Endodermal cell (in vitro differentiated cells): ENCODE measurements at regions not wholly inside any gene's neighbourhood (a gene's known extent, or its start where the extent isn't known, plus 50 kb on each side); places are given as distances from the start of the nearest gene placed in this dataset.

Source experiments
- DNase-seq: peaks from one replicate; pipeline ENCODE4 v3.0.0-alpha.2; 2017
- H3K27ac ChIP-seq: 2 replicates; pipeline ENCODE4 v1.5.1; 2013; ENCODE audit warnings: mild to moderate bottlenecking, low read depth, low read length, moderate library complexity
- H3K27me3 ChIP-seq: 2 replicates; pipeline ENCODE4 v1.6.1; 2013; ENCODE audit warnings: mild to moderate bottlenecking, low read length, moderate library complexity; ENCODE audit not compliant: insufficient read depth, control insufficient read depth, poor library complexity, severe bottlenecking
- H3K36me3 ChIP-seq: 2 replicates; pipeline ENCODE4 v1.7.0; 2013; ENCODE audit warnings: mild to moderate bottlenecking, low read length, moderate library complexity; ENCODE audit not compliant: control insufficient read depth, insufficient read depth
- H3K4me1 ChIP-seq: one replicate; pipeline ENCODE4 v1.7.0; 2013; ENCODE audit warnings: low read length; ENCODE audit not compliant: control insufficient read depth, insufficient read depth
- H3K4me3 ChIP-seq: 2 replicates; pipeline ENCODE4 v1.5.1; 2013; ENCODE audit warnings: mild to moderate bottlenecking, low read length, moderate library complexity
- H3K9ac ChIP-seq: 2 replicates; pipeline ENCODE4 v1.6.1; 2013; ENCODE audit warnings: mild to moderate bottlenecking, low read length, moderate library complexity; ENCODE audit not compliant: poor library complexity, severe bottlenecking; ENCODE audit errors: extremely low read depth
- H3K9me3 ChIP-seq: 2 replicates; pipeline ENCODE4 v1.6.1; 2013; ENCODE audit warnings: mild to moderate bottlenecking, low read length, moderate library complexity; ENCODE audit not compliant: control insufficient read depth
- H3K27ac Mint-ChIP-seq: 2 replicates; pipeline ENCODE4 v1.8.0; 2020; ENCODE audit warnings: mixed read lengths
- H3K27me3 Mint-ChIP-seq: 2 replicates; pipeline ENCODE4 v1.8.0; 2021; ENCODE audit warnings: mild to moderate bottlenecking, mixed read lengths; ENCODE audit not compliant: insufficient read depth
- H3K36me3 Mint-ChIP-seq: 2 replicates; pipeline ENCODE4 v1.8.0; 2020; ENCODE audit warnings: low read depth, mixed read lengths
- H3K4me1 Mint-ChIP-seq: 2 replicates; pipeline ENCODE4 v1.8.0; 2020; ENCODE audit warnings: mixed read lengths
- H3K4me3 Mint-ChIP-seq: 2 replicates; pipeline ENCODE4 v1.8.0; 2020; ENCODE audit warnings: mild to moderate bottlenecking, moderate library complexity, mixed read lengths
- H3K9me3 Mint-ChIP-seq: 2 replicates; pipeline ENCODE4 v1.8.0; 2020; ENCODE audit warnings: mild to moderate bottlenecking, mixed read lengths
- CTCF ChIP-seq: fragments of 200-600 bp; sonication (generic); conservative IDR thresholded peaks from 2 replicates; pipeline ENCODE4 v1.5.0; 2021; ENCODE audit warnings: antibody characterized with exemption, mild to moderate bottlenecking
- WGBS, 2 experiments: methylation state at CpG; one replicate each; pipeline versions ENCODE4 v1.1.5 to v1.1.7; 2013; ENCODE audit warnings: missing lambda C conversion rate in 2 of 2, mixed read lengths in 1 of 2; ENCODE audit not compliant: insufficient coverage in 1 of 2, insufficient read length in 1 of 2; 5-methylcytosine and 5-hydroxymethylcytosine counted together

GRCh38 chr13:73492811-73493210 is 434.0 kb downstream of the KLF5 start:
- Histone ChIP-seq H3K4me1 (no peaks in the 10 kb centered on the region), H3K36me3 (no peaks in the 10 kb centered on the region), H3K27ac (no peak overlapping the region), H3K9me3 (no peaks in the 10 kb centered on the region), H3K4me3 (no peak overlapping the region), H3K9ac (no peak overlapping the region), H3K27me3 (no peaks in the 10 kb centered on the region)
- no peak overlapping the region for H3K27ac Mint-ChIP-seq
- H3K9me3 Mint-ChIP-seq: peaks cover 7% of the 10 kb centered on the region
- no peaks in the 10 kb centered on the region for H3K27me3 Mint-ChIP-seq
- no peak for TF ChIP-seq CTCF
- no peak overlapping the region for H3K4me3 Mint-ChIP-seq
- 78 to 88% methylated on average over 1 of the region's 1 CpG for WGBS, 2 experiments
- no peaks in the 10 kb centered on the region for H3K36me3 Mint-ChIP-seq
- H3K4me1 Mint-ChIP-seq: no peaks in the 10 kb centered on the region
- DNase-seq: no peak

GRCh38 chr13:73482556-73482955 is 423.8 kb downstream of the KLF5 start:
- no peaks in the 10 kb centered on the region for H3K9me3 Mint-ChIP-seq
- Histone ChIP-seq H3K36me3 (no peaks in the 10 kb centered on the region), H3K4me1 (no peaks in the 10 kb centered on the region), H3K9ac (no peak overlapping the region), H3K27me3 (no peaks in the 10 kb centered on the region), H3K4me3 (no peak overlapping the region), H3K27ac (no peak overlapping the region), H3K9me3 (no peaks in the 10 kb centered on the region)
- no peak for TF ChIP-seq CTCF
- no peak for DNase-seq
- no peak overlapping the region for H3K4me3 Mint-ChIP-seq
- peaks cover 2% of the 10 kb centered on the region for H3K4me1 Mint-ChIP-seq
- H3K36me3 Mint-ChIP-seq: no peaks in the 10 kb centered on the region
- H3K27ac Mint-ChIP-seq: no peak overlapping the region
- H3K27me3 Mint-ChIP-seq: no peaks in the 10 kb centered on the region
- WGBS, 2 experiments: 33 to 52% methylated on average over 1 of the region's 1 CpG

GRCh38 chr13:73481886-73482445 is 423.2 kb downstream of the KLF5 start:
- Mint-ChIP-seq H3K36me3 (no peaks in the 10 kb centered on the region), H3K4me1 (peaks cover 4% of the 10 kb centered on the region), H3K27ac (no peak overlapping the region), H3K27me3 (no peaks in the 10 kb centered on the region), H3K9me3 (no peaks in the 10 kb centered on the region), H3K4me3 (no peak overlapping the region)
- TF ChIP-seq CTCF: no peak
- DNase-seq: no peak
- no peak overlapping the region for H3K4me3 ChIP-seq
- WGBS, 2 experiments: 93 to 98% methylated on average over 5 to 6 of the region's 6 CpGs
- no peak overlapping the region for H3K27ac ChIP-seq
- H3K27me3 ChIP-seq: no peaks in the 10 kb centered on the region
- no peaks in the 10 kb centered on the region for H3K36me3 ChIP-seq
- H3K9ac ChIP-seq: no peak overlapping the region
- H3K4me1 ChIP-seq: no peaks in the 10 kb centered on the region
- no peaks in the 10 kb centered on the region for H3K9me3 ChIP-seq
